ENCODE measurements at regions not wholly inside any gene's neighbourhood (a gene's known extent, or its start where the extent isn't known, plus 50 kb on each side); places are given as distances from the start of the nearest gene placed in this dataset.

DNA sequence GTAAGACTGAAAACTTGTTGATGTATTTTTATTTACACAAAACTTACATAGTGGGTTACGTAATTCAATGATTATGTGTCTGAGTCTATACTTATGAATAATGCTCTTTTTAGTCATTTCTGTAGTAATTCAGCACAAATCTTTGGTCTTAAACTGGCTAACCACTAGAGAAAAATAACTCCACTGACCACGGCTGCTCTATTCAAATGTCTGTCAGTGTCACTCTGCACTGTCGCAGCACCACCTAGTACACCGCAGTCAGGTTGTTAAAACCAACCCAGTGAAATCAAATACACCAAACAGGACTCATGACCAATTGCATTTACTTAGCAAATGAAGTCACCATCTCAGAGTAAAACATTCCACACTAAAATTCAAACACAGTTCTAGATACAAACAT lies 93.5 kb upstream of the CCDC28A start:
- Histone ChIP-seq H3K9me3 (ENCODE audit: low read depth, low read length) (no peaks in the 10 kb centered on the region), H3K4me3 (ENCODE audit: low read length) (no peak overlapping the region), H3K4me1 (ENCODE audit: insufficient read depth, low read length) (no peaks in the 10 kb centered on the region), H3K27me3 (ENCODE audit: insufficient read depth, low read length) (no peaks in the 10 kb centered on the region)

DNA sequence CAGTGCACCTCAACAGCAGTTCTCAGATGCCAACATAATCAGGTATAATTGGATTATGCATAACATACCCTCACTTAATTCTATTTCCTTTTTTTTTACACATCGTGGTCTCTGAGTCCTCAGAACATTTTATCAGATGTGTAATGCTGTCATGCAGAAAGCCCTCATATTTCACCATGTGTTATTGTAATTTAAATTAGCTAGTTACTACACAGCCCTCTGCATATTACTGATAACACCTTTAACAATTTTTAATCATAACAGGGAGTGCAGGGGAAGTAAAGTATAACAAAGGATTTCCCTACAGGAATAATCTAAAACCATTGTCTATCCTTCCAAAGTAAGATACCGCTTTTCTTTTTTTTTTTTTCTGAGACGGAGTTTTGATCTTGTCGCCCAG lies 91.9 kb upstream of the CCDC28A start:
- H3K27me3 ChIP-seq (ENCODE audit: insufficient read depth, low read length), result no peaks in the 10 kb centered on the region
- no peaks in the 10 kb centered on the region for H3K4me1 ChIP-seq (ENCODE audit: insufficient read depth, low read length)
- no peaks in the 10 kb centered on the region for H3K9me3 ChIP-seq (ENCODE audit: low read depth, low read length)
- no peak overlapping the region for H3K4me3 ChIP-seq (ENCODE audit: low read length)

DNA sequence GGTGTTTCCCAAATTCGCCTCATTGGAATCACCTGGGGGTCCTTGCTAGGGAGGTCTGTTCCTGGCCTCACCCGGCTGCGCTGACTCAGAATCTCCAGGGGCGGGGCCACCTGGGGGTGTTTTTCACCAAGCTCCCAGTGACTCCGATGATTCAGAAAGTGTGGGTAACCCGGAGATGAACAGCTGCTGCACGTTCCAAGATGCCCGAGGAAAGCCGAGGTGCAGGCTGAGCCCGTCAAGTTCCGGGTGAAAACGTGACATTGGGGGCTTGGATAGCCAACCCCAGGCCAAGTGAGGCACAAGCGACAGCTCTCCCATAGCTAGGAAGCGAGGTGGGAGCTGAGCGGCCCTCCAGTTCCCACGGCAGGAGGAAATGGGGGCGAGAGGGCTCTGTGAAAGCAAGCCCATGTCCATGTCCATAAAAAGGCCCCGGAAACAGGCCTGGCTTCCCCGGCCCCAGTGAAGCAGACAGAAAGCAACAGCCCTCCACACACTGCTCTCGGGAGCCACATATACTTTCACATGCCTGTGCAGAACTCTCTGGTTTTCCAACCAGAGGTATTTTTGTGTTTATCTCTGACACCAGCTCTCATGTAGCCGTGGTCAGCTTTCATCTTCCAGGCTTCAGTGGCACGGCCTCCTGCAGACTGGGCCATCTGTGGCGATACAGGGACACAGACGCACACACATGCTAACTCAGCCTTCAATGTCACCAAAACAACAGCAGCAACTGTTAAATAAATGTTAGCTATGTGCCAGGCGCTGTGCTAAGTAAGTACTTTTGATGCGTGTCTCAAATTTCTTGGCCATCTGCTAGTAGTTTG lies 90.7 kb upstream of the CCDC28A start:
- Histone ChIP-seq H3K9me3 (ENCODE audit: low read depth, low read length) (no peaks in the 10 kb centered on the region), H3K4me3 (ENCODE audit: low read length) (no peak overlapping the region), H3K4me1 (ENCODE audit: insufficient read depth, low read length) (no peaks in the 10 kb centered on the region), H3K27me3 (ENCODE audit: insufficient read depth, low read length) (no peaks in the 10 kb centered on the region)

DNA sequence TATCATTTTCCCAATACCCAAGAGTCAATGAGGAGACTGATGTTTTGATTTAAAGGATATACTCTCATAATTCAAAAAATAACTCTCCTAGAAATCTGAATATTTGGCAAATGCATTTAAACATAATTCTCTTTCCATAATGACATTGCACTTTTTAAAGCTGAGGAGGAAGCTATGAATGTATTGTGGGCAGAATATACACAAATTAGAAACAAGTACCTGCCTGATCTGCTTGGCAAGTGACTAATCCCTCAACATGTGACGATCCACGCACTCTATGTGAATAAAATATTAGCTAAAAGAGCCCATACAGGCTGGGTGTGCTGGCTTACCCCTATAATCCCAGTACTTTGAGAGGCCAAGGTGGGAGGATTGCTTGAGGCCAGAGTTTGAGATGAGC lies 88.3 kb upstream of the CCDC28A start:
- Histone ChIP-seq H3K4me3 (ENCODE audit: low read length) (no peak overlapping the region), H3K9me3 (ENCODE audit: low read depth, low read length) (no peaks in the 10 kb centered on the region), H3K27me3 (ENCODE audit: insufficient read depth, low read length) (no peaks in the 10 kb centered on the region), H3K4me1 (ENCODE audit: insufficient read depth, low read length) (no peaks in the 10 kb centered on the region)

DNA sequence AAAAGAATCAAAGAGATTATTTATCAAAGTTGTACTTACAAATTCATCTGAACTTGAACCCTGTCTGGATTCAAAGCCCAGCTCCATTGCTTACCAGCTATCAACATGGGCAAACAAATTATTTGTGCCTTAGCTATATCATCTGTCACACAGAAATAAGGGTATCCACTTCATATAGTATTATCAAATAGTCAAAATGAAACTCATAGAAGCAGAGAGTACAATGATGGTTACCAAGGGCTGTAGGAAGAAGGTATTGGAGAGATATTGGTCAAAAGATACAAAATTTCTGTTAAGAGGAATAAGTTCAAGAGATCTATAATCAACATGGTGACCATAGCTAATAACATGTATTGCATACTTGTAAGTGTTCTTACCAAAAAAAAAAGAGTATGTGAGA lies 87.8 kb upstream of the CCDC28A start:
- no peak overlapping the region for H3K4me3 ChIP-seq (ENCODE audit: low read length)
- H3K9me3 ChIP-seq (ENCODE audit: low read depth, low read length), result no peaks in the 10 kb centered on the region
- H3K27me3 ChIP-seq (ENCODE audit: insufficient read depth, low read length), result peaks cover under 1% of the 10 kb centered on the region
- no peaks in the 10 kb centered on the region for H3K4me1 ChIP-seq (ENCODE audit: insufficient read depth, low read length)

DNA sequence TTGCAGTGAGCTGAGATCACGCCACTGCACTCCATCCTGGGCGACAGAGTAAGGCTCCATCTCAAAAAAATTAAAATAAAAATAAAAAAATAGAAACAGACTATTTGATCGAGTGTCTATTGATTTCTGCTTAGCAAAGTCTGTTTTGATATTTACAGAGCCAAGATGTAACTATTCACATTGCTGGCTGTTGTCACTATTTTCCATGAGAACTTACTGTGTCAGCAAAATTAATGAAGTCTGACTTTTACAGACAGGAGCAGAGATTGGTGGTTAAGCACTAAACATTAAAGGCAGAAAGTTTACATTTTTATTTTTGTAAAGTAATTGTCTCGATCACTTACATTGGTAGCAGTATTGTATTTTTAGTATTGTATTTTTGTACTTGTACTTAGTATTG lies 85.0 kb upstream of the CCDC28A start:
- Histone ChIP-seq H3K27me3 (ENCODE audit: insufficient read depth, low read length) (peaks cover 10% of the 10 kb centered on the region), H3K4me3 (ENCODE audit: low read length) (no peak overlapping the region), H3K9me3 (ENCODE audit: low read depth, low read length) (no peaks in the 10 kb centered on the region), H3K4me1 (ENCODE audit: insufficient read depth, low read length) (peaks cover 11% of the 10 kb centered on the region)

DNA sequence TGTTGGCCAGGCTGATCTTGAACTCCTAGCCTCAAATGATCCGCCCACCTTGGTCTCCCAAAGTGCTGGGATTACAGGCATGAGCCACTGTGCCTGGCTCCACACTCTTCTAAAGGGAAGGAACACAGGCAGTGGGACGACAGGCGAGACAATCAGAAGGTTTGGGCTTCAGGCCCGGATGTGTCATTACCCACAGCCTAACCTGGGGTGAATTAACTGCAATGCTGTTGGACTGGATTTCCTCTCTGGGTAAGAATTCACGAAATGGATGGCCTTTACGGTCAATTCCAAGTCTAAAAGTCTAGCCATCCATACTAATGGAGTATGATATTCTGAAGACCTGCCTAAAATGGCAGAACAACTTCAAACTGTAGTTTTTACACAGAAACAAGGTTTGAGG lies 83.7 kb upstream of the CCDC28A start:
- peaks cover 15% of the 10 kb centered on the region for H3K4me1 ChIP-seq (ENCODE audit: insufficient read depth, low read length)
- no peak overlapping the region for H3K4me3 ChIP-seq (ENCODE audit: low read length)
- no peaks in the 10 kb centered on the region for H3K9me3 ChIP-seq (ENCODE audit: low read depth, low read length)
- H3K27me3 ChIP-seq (ENCODE audit: insufficient read depth, low read length), result peaks cover 19% of the 10 kb centered on the region

DNA sequence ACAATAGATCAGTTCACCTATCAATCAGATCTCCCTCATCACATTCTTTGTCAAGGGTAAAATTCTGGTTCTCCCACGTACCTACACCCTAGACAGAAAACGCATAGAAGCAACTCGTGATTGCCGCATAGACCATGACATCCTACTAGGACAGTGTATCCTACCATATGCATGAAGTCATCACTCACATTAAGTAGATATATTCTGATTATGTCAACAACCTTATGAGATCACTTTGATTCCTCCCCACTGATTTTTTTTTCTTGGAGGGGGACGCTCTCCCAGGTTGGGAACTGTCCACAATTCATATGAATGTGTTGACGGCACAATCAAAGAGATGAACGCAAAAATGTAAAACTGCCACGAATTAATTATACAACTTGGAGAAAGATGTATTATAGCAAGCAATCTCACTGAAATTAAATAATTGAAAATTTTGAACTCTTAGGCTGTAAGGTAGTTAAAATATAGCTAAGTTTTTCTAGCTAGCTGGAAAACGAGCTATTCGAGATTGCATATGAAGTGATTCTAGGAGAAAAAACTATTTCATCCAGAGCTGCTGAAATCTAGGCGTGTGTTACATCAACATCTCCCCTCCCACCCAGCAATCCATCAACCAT lies 82.5 kb upstream of the CCDC28A start:
- H3K4me1 ChIP-seq (ENCODE audit: insufficient read depth, low read length), result peaks cover 15% of the 10 kb centered on the region
- peaks cover 24% of the 10 kb centered on the region for H3K27me3 ChIP-seq (ENCODE audit: insufficient read depth, low read length)
- no peaks in the 10 kb centered on the region for H3K9me3 ChIP-seq (ENCODE audit: low read depth, low read length)
- H3K4me3 ChIP-seq (ENCODE audit: low read length), result no peak overlapping the region

DNA sequence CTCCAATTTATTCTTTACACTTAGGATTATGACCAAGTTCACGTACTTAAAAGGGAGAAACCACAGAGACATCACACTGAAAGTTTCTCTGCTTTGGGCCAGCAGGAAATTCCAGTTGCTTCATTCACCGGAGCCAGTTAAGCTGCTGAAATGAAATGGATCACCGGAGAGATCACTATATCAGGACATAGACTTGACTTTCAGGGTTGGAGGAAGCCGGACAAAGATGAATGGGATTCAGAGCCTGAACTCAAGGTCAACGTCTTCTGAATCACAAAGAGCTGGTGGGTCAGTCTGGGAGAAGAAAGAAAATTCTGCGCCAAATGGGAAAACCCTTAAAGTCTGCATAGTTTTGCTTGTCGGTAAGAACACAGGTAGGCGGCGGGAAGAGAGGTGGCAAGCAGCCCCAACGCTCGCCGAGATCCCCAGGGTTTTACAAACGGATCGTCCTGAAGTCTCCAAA lies 81.9 kb upstream of the CCDC28A start:
- Histone ChIP-seq H3K27me3 (ENCODE audit: insufficient read depth, low read length) (peaks cover 24% of the 10 kb centered on the region), H3K4me3 (ENCODE audit: low read length) (no peak overlapping the region), H3K9me3 (ENCODE audit: low read depth, low read length) (no peaks in the 10 kb centered on the region), H3K4me1 (ENCODE audit: insufficient read depth, low read length) (peaks cover 15% of the 10 kb centered on the region)

DNA sequence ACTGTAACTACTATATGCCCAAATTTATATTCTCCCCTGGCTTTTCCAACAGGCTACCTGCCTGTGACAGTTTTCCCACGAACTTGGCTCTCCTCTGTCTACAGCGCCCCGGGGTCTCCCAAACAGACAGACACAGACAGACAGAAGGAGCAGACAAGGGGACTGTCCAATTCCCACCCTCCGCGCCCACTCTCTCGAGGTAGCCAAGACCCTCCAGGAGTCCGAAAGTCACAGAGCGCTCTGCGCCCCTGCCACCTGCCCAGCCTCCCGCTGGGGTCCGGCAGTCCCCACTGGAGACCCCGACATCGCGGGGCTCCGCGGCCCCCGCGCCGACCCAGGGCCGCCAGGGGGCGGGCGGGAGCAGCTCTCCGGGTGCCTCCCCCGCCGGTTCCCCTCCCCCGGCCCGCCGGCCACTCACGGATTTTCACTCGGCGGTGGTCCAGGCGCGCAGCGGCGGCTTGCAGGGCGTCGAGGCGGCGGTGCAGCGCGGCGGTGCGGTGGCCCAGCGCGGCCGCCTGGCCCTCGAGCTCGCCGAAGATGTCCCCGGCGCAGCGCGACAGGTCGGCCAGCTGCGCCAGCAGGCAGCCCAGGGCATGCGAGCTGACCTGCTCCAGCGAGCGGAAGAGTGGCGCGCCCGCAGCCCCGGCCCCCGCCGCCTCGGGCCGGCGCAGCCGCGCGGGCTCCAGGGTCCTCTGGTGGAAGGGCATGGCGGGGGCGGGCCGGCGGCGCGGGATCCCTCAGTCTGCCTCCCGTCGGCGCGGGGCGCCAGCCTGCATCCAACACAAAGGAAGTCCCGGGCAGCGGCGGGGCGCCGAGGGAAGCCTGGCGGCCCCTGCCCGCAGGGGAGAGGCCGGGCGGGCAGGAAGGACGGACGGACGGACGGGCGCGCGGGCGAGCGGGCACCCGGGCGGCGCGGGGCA lies 81.3 kb upstream of the CCDC28A start:
- peak overlapping the region; percentile 52 for H3K4me3 ChIP-seq (ENCODE audit: low read length)

DNA sequence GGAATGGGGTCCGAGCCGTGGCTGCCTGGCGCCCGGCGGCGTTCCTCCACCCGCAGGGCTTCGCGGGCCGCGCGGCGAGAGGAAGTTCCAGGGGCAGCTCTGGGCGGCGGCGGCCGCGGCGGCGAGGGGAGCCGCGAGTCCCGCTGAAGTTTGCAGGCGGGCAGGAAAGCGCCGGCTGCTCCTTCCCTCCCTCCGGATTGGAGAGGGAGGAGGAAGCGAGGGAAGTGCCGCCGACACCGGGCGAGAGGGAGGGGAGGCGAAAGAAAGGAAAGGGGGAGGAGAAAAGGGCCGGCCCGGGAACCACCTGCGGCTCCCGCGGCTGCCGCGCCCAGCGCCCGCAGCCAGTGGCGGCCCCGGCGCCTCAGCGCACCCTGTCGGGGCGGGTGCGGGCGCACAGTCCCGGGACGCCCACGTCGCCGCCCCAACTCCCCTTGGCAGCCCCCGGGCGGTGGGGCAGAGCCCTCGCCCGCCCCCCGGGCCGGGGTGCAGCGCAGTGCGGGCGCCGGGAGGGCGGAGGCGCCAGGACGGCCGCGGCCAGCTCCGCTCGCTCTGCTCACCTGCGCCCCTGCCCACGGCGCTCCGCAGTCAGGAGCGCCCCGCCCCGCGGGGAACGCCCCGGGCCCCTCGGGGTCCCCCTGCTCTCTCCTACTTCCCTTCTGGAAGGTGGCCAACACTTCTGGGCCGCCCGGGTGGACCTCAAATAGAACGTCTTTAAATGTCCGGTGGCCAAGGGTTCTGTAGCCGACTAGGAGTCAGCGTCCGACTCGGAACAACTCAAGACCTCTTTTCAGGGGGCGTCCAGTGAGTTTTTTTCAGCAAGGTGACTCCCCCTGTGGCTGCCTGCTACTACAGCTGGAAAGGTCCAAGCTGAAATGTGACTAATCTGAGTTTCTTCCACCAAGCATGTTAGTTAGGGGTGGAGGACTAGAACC lies 80.3 kb upstream of the CCDC28A start:
- H3K27me3 ChIP-seq (ENCODE audit: insufficient read depth, low read length), result peaks cover 24% of the 10 kb centered on the region
- peak overlapping the region; percentile 52 for H3K4me3 ChIP-seq (ENCODE audit: low read length)

More for the DNA sequence above, 81.3 kb upstream of the CCDC28A start:
- Histone ChIP-seq H3K4me1 (ENCODE audit: insufficient read depth, low read length) (peaks cover 15% of the 10 kb centered on the region), H3K9me3 (ENCODE audit: low read depth, low read length) (no peaks in the 10 kb centered on the region), H3K27me3 (ENCODE audit: insufficient read depth, low read length) (peaks cover 24% of the 10 kb centered on the region)

DNA sequence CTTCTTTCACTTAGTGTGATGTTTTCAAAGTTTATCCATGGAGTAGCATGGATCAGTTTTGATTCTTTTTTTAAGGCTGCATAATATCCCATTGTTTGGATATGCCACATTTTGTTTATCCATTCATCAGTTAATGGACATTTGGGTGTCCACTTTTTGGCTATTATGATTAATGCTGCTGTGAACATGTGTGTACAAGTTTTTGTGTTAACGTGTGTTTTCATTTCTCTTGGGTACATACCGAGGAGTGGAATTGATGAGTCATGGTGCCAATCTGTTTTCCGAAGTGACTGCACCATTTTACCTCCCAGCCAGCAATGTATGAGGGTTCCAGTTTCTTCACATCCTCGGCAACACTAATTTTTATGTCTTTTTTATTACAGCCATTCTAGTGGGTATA lies 78.4 kb upstream of the CCDC28A start:
- peaks cover 15% of the 10 kb centered on the region for H3K4me1 ChIP-seq (ENCODE audit: insufficient read depth, low read length)
- H3K27me3 ChIP-seq (ENCODE audit: insufficient read depth, low read length), result peaks cover 24% of the 10 kb centered on the region
- H3K9me3 ChIP-seq (ENCODE audit: low read depth, low read length), result no peaks in the 10 kb centered on the region
- no peak overlapping the region for H3K4me3 ChIP-seq (ENCODE audit: low read length)

More for the DNA sequence above, 80.3 kb upstream of the CCDC28A start:
- H3K4me1 ChIP-seq (ENCODE audit: insufficient read depth, low read length), result peaks cover 15% of the 10 kb centered on the region
- H3K9me3 ChIP-seq (ENCODE audit: low read depth, low read length), result no peaks in the 10 kb centered on the region

DNA sequence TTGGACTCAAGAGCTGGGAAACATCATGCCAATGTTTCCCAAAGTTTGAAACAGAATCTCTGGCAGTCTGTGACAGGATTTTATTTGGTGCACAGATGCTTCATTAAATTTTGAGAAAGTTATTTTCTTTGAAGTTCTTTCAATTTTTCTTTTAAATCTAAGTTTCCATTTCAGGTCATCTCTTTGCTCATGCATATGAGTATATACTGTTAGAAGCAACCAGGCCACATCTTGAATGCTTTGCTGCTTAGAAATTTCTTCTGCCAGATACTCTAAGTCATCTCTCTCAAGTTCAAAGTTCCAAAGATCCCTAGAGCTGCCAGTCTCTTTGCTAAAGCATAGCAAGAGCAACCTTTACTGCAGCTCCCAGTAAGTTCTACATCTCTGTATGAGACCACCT lies 59.1 kb upstream of the CCDC28A start:
- no peaks in the 10 kb centered on the region for H3K27me3 ChIP-seq (ENCODE audit: insufficient read depth, low read length)
- H3K9me3 ChIP-seq (ENCODE audit: low read depth, low read length), result peaks cover 3% of the 10 kb centered on the region
- no peaks in the 10 kb centered on the region for H3K4me1 ChIP-seq (ENCODE audit: insufficient read depth, low read length)
- no peak overlapping the region for H3K4me3 ChIP-seq (ENCODE audit: low read length)

DNA sequence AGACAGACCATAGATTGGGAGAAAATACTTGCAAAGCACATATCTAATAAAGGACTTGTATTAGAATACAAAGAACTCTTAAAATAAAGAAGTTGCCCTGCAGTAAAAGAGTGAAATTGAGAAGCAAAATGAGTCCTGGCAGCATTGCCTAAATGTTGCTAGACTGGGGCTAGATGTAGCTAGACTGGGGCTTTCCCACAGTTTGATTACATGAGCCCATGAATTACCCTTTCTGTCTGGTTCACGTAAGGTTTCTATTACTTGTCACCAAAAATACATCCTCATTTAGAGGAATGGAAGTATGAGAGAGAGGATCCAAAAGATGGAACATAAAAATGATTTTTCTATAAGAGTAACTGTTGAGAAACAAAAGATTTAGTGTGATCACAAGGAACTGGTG lies 57.6 kb upstream of the CCDC28A start:
- H3K4me3 ChIP-seq (ENCODE audit: low read length), result no peak overlapping the region
- H3K9me3 ChIP-seq (ENCODE audit: low read depth, low read length), result peaks cover 3% of the 10 kb centered on the region
- H3K27me3 ChIP-seq (ENCODE audit: insufficient read depth, low read length), result no peaks in the 10 kb centered on the region
- no peaks in the 10 kb centered on the region for H3K4me1 ChIP-seq (ENCODE audit: insufficient read depth, low read length)
